Keratinocyte (primary cell): ENCODE measurements at regions not wholly inside any gene's neighbourhood (a gene's known extent, or its start where the extent isn't known, plus 50 kb on each side); places are given as distances from the start of the nearest gene placed in this dataset.

ENCODE experiments used
- DNase-seq: peaks from one replicate; pipeline ENCODE4 v3.0.0-alpha.2; 2011; ENCODE audit warnings: low read depth, missing footprints, low spot score
- FAIRE-seq: peaks from 2 replicates; lab custom pipeline; 2011; peaks lifted over from hg19 to GRCh38; lab: Jason Lieb, UNC
- H2AFZ ChIP-seq: 2 replicates; pipeline ENCODE4 v1.6.0; 2012; ENCODE audit warnings: low read length, control low read depth, inconsistent platforms; ENCODE audit not compliant: control insufficient read depth
- H3K27ac ChIP-seq: 2 replicates; pipeline ENCODE4 v1.5.1; 2011; ENCODE audit warnings: low read length; ENCODE audit not compliant: control insufficient read depth, insufficient read depth
- H3K27me3 ChIP-seq: 3 replicates; pipeline ENCODE4 v1.6.0; 2011; ENCODE audit warnings: low read length; ENCODE audit not compliant: control insufficient read depth, insufficient read depth; ENCODE audit errors: extremely low read depth
- H3K36me3 ChIP-seq, 2 experiments: 2 replicates in 1 of 2; 3 replicates in 1 of 2; pipeline ENCODE4 v1.5.1; 2011; ENCODE audit warnings: low read length in 2 of 2, mild to moderate bottlenecking in 1 of 2; ENCODE audit not compliant: control insufficient read depth in 2 of 2, insufficient read depth in 2 of 2; ENCODE audit errors: extremely low read depth in 1 of 2
- H3K4me1 ChIP-seq: 3 replicates; pipeline ENCODE4 v1.5.1; 2011; ENCODE audit warnings: low read length; ENCODE audit not compliant: control insufficient read depth, insufficient read depth; ENCODE audit errors: extremely low read depth
- H3K4me2 ChIP-seq: 3 replicates; pipeline ENCODE4 v1.6.0; 2011; ENCODE audit warnings: low read depth, low read length; ENCODE audit not compliant: control insufficient read depth, insufficient read depth; ENCODE audit errors: extremely low read depth
- H3K4me3 ChIP-seq, 3 experiments: fragments of 200-600 bp in 1 of 3; sonication (generic) in 1 of 3; 2 replicates in 2 of 3; 3 replicates in 1 of 3; pipeline ENCODE4 v1.5.1; 2011 to 2016; ENCODE audit warnings: low read length in 3 of 3, mild to moderate bottlenecking in 3 of 3, control low read depth in 2 of 3, inconsistent platforms in 1 of 3, low read depth in 1 of 3, mixed read lengths in 1 of 3, mixed run types in 1 of 3, moderate library complexity in 1 of 3; ENCODE audit not compliant: control insufficient read depth in 2 of 3, insufficient read depth in 2 of 3; ENCODE audit errors: extremely low read depth in 1 of 3
- H3K79me2 ChIP-seq: 2 replicates; pipeline ENCODE4 v1.6.0; 2012; ENCODE audit warnings: low read length; ENCODE audit not compliant: control insufficient read depth, insufficient read depth
- H3K9ac ChIP-seq: 3 replicates; pipeline ENCODE4 v1.6.0; 2011; ENCODE audit warnings: low read length; ENCODE audit not compliant: control insufficient read depth, insufficient read depth; ENCODE audit errors: extremely low read depth
- H3K9me1 ChIP-seq: 3 replicates; pipeline ENCODE4 v1.6.0; 2011; ENCODE audit warnings: low read length; ENCODE audit not compliant: control insufficient read depth, insufficient read depth; ENCODE audit errors: extremely low read depth
- H3K9me3 ChIP-seq: 2 replicates; pipeline ENCODE4 v1.5.1; 2012; ENCODE audit warnings: low read depth, low read length; ENCODE audit not compliant: control insufficient read depth
- H4K20me1 ChIP-seq: 3 replicates; pipeline ENCODE4 v1.6.0; 2011; ENCODE audit warnings: low read length; ENCODE audit not compliant: control insufficient read depth, insufficient read depth; ENCODE audit errors: extremely low read depth
- EZH2 ChIP-seq: IDR thresholded peaks from one replicate; pipeline ENCODE4 v1.6.1; 2012; ENCODE audit warnings: inconsistent platforms, mild to moderate bottlenecking, low read length, moderate library complexity
- dilution Hi-C: fragments of 300-500 bp; cut with MboI; formaldehyde crosslinking; loops from one replicate; pipeline ENCODE4 v1.7.0; 2020; ENCODE audit warnings: low sequenced_read_pairs; ENCODE audit not compliant: extremely low pct_ligation_motif_present
- TF ChIP-seq, protein P1 (sequence below), 3 experiments: IDR thresholded peaks in 1 of 3; conservative IDR thresholded peaks in 1 of 3; optimal IDR thresholded peaks in 1 of 3; 2 replicates in 2 of 3; 3 replicates in 1 of 3; pipeline versions ENCODE3 to v1.5.1; 2011; ENCODE audit warnings: low read length in 3 of 3, mild to moderate bottlenecking in 3 of 3, moderate library complexity in 2 of 3, control low read depth in 1 of 3, inconsistent platforms in 1 of 3; ENCODE audit not compliant: insufficient read depth in 2 of 3; ENCODE audit errors: extremely low read depth in 1 of 3

DNA sequence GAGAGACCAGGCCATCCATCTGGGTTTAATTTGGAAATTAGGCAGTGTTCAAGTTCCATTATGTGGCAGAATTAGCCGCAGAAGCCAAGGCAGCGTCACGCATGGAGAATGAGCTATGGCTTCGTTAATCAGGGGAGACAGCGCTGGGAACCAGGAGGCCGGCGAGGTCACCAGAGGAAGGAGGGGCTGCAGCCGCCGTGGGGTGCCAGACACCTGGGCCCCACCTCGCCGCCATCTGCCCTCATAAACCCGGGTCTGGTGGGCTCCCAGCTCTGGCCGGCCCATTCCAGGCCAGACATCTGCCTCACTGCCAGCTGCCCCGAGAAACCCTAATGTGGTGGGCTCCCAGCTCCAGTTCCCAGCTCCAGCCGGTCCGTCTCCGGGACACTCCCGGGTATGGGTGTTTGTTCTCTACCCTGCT, 676.9 kb downstream of the BRD1 start:
- Histone ChIP-seq H3K79me2 (no peaks in the 10 kb centered on the region), H3K4me2 (no peak overlapping the region), H3K9me3 (peaks cover 2% of the 10 kb centered on the region), H3K4me1 (no peaks in the 10 kb centered on the region), H2AFZ (no peak overlapping the region), H3K9me1 (no peaks in the 10 kb centered on the region), H3K27ac (no peak overlapping the region), H3K4me3 (no peak overlapping the region), H3K27me3 (no peaks in the 10 kb centered on the region), H4K20me1 (no peaks in the 10 kb centered on the region), H3K36me3 (no peaks in the 10 kb centered on the region), H3K9ac (no peak overlapping the region)
- TF ChIP-seq, protein P1, sequence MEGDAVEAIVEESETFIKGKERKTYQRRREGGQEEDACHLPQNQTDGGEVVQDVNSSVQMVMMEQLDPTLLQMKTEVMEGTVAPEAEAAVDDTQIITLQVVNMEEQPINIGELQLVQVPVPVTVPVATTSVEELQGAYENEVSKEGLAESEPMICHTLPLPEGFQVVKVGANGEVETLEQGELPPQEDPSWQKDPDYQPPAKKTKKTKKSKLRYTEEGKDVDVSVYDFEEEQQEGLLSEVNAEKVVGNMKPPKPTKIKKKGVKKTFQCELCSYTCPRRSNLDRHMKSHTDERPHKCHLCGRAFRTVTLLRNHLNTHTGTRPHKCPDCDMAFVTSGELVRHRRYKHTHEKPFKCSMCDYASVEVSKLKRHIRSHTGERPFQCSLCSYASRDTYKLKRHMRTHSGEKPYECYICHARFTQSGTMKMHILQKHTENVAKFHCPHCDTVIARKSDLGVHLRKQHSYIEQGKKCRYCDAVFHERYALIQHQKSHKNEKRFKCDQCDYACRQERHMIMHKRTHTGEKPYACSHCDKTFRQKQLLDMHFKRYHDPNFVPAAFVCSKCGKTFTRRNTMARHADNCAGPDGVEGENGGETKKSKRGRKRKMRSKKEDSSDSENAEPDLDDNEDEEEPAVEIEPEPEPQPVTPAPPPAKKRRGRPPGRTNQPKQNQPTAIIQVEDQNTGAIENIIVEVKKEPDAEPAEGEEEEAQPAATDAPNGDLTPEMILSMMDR (optimal IDR thresholded peaks at IDR 0.05 in 1 of 3, IDR thresholded peaks at IDR 0.05 in 1 of 3, conservative IDR thresholded peaks at IDR 0.05 in 1 of 3; ENCODE audit: extremely low read depth in 1 of 3, insufficient read depth in 2 of 3, low read length in 3 of 3), result no peak
- TF ChIP-seq EZH2, result no peak
- DNase-seq (no peak), FAIRE-seq (no peak)
- dilution Hi-C loops, result no loop called here

DNA sequence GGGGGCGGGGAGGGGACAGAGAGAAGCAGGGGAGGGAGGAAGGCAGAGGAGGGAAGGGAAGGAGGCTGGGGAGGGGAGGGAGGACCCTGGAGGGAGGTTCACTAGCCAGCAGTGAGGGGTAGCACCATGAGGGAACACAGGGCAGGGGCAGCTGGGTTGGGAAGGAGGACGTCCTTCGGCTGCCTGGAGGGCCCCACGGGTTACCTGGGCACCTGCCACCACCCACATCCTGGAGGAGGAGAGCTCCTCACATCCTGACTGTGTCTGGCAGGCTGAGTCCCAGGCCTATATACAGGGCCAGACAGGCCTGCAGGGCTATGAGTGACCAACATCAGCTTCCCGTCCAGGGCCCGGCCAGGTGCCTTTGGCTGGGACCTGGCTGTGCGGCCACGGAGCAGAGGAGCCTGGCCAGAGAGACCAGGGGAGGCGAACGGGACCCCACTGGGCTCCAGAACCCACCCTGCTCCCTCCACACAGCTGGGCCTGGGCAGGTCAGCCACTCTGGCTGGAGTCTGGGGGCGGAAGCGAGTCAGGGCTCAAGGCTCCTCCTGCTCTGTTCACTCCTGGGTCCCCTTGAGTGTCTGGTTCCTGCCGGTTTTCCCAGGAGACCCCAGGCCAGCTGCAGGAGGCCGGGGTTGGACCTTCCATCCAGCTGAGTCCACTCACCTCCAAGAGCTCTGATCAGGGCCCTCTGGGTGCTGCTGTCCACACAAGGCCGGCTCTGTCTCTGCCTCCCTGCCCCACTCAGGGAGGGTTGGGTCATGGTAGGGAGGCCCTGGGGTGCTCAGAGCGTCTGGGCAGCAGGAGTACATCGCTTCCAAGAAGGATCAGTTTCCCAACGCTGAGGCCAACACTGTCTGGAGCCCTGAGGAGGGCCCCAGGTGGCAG, 677.7 kb downstream of the BRD1 start:
- no peak for FAIRE-seq
- Histone ChIP-seq H3K27ac (no peak overlapping the region), H3K4me3 (no peak overlapping the region), H4K20me1 (no peaks in the 10 kb centered on the region), H3K4me1 (no peaks in the 10 kb centered on the region), H3K27me3 (no peaks in the 10 kb centered on the region), H3K36me3 (no peaks in the 10 kb centered on the region), H3K9ac (no peak overlapping the region), H3K4me2 (no peak overlapping the region), H2AFZ (no peak overlapping the region), H3K9me3 (peaks cover 2% of the 10 kb centered on the region), H3K79me2 (no peaks in the 10 kb centered on the region), H3K9me1 (no peaks in the 10 kb centered on the region)
- DNase-seq, result no peak
- no peak for TF ChIP-seq EZH2
- TF ChIP-seq, protein P1 (optimal IDR thresholded peaks at IDR 0.05 in 1 of 3, IDR thresholded peaks at IDR 0.05 in 1 of 3, conservative IDR thresholded peaks at IDR 0.05 in 1 of 3; ENCODE audit: extremely low read depth in 1 of 3, insufficient read depth in 2 of 3, low read length in 3 of 3), result no peak
- dilution Hi-C loops, result no loop called here
